Stimulated activated CD8-positive, alpha-beta memory T cell treated with anti-CD3 and anti-CD28 coated beads, Interleukin-4, amount 100 ng/mL, for 48 hours (primary cell): ENCODE measurements at regions not wholly inside any gene's neighbourhood (a gene's known extent, or its start where the extent isn't known, plus 50 kb on each side); places are given as distances from the start of the nearest gene placed in this dataset.
"Not testable (repeated sequence)": the region's sequence is repeated elsewhere in the genome, so short reads cannot be mapped to it uniquely, and the experiment has no call there.

Experiments used
- DNase-seq: peaks from one replicate; pipeline ENCODE4 v3.0.0-alpha.2; 2020

DNA sequence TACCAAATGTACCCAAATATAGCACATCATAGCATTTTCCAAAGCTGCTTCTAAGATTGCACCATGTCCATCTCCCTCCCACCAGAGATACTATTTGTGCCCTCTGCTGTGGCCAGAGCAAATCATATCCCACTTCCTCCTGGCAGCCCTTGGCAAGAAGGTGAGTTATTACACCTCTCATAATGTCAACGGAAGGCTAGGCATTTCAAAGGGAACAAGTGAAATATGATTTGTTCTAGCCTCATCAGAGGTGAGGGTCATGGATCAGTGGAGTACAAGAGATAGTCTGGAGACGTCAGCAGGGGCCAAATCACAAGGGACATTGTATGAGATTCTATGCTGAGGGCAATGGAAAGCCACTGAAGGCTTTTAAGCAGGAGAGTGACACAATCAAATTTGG is 90.2 kb upstream of the BCAR3 start:
- no peak for DNase-seq

DNA sequence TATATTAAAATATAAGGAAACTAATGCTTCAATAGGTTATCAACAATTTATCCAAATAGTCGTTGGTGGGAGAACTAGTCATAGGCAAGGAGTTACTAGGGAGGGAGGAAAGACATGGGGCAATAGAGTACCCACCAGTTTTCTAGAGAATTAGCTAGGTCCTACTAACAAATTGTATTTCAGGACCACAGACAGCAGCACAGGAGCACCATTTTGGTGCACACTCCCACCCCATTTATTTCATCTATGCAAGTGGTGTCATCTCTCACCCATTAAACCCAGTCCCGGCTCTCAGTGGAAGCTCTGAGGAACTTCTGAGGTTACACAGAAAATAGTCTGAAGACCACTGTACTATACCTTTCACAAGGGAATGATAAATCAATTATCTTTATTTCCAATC is 89.0 kb upstream of the BCAR3 start:
- no peak for DNase-seq

DNA sequence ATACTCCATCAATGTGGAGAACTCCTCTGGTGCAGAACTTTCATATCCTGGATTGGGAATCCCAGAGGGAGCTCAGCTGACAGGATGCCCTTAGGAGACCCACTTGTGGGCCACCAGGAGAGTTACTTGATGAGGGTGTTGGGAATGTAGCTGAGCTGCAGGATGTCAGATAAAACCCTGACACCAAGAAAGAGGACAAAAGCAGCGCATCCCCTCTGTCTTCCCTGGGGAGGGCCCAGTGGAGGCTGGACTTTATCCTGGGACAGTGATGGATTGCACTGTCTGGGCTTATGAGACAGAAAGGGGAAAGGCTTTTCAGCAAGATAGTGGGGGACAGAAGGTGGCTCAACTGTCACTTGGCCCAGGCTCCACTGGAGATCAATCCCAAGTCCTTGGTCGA is 88.1 kb upstream of the BCAR3 start:
- no peak for DNase-seq

DNA sequence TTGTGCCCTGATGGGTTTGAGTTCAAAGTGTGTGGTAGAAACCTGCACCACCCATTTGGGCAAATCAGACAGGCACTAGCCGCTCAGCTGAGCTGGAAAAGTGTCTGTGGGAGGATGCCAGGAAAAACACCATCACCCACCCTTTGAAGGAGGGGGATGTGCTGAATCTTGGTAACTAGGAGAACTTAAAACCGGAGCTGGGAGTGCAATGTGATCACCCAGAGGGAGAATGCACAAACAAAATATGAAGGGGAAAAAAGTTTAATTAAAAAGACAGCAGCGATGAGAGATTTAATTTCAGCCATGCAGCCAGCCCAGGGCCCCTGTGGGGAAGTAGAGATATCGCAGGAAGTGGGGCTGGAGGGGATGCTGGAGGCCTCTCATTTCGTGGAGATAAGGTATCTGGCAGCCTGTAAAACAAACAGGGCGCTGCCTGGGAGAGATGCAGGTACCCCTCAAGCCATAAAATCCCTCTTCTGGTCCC is 86.8 kb upstream of the BCAR3 start:
- no peak for DNase-seq

DNA sequence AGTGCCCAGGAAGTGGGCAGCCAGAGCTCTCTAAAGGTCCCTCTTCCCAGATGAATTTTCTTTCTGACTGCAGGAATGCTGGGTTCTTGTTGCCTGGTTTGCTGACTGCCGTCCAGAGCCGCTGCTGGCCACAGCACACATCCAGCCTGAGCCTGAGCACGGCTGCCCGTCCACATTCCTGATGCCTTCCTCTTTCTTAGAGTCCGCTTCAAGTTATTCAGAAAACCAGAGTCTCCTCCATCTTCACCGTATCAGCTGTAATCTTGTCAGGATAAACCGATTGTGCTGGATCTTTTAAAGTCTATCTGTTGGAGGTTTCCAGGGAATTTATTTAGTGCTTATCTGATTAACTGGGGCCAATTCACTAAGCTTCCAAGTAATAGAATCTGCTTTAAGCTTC is 84.8 kb upstream of the BCAR3 start:
- DNase-seq: no peak

DNA sequence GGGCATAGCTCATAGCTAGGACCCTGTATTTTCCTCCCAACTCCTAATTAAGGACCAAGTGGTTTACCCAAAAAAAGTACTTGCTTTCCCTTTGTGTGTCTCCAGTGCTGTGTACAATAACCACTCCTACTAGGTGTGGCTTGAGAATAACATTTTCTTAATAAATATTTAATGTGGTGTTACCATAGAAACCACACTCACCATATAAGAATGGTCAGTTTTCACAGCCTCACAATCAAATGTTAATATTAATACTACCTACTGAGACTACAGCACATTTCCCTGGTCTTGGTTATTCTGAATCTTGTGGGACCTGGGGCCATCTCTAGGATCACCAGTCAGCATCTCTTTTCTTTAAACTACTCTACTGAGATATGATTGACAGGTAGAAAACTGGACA is 83.5 kb upstream of the BCAR3 start:
- DNase-seq: no peak

DNA sequence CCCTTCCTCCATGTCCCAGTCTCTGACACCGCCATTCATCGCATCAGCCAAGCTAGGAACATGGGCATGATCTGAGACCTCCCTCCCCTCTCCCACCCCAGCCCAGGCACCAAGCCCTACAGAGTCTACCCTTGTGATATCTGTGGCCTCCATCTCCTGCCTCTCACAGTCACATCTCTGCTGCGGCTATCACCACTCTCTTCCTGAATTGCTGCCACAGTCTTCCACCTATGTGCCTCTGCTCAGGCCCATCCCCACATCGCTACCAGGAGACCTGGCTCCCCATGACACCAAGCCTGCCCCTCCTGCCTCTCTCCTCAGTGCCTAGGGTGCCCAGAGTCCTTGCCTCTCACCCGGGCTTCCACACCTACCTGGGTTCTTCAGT is 82.7 kb upstream of the BCAR3 start:
- no peak for DNase-seq

DNA sequence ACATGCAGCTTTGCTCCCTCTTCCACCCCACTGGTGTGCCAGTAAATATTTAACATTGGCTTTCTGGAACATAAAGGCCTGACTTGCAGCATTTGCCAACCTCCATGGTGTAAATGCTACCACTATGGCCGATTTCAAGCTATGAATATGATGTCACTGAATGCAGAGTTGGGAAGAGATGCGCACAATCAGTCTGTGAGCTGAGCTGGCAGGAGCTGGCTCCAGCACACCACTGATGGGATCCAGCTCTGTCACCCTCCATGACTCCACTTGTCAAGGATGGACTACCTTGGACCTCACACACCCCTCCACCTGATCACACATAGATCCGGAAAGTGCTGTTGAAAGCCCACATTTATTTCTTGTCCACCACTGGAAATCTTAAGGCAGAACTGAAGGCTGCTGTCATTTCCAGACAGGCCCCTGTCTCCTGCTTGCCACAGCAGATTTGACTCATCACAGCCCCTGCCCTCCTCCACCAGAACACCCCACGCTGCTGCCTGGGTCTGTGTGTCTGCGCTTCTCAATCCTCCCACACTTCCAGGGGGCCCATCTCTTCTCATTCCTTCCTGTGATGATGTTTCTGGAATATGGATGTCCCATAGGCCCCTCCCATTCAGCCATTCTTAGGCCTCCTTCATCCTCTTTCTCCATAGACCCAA is 82.2 kb upstream of the BCAR3 start:
- no peak for DNase-seq

DNA sequence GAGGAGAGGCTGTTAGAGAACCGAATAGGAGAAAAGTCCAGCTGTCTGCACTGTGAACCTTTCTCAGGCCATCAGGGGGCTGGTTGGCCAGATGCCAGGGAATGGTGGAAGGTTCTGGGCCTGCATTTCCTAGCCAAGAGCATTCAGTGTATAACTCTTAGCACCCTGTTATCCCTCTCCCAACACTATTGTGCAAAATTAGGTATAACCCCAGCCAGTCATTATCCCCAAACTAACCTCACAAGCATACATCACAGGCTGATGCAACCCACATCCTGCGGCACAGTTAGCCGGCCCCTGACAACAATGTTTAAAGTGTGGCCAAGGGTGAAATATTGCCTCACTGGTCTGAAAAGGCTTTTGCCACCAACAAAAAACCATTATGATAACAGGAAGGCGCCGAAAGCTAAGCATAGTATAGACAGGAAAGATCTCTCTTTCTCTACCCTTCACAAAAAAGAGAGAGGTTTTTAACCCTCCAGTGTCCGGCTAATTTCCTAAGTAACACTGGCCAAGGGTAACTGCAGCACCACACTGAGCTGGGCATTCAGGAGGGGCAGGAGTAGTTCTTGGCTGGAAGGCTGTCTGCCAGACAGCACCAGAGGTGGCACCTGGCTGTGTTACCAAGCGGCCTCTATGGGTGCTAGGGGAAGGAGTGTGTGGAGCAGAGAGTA is 77.3 kb upstream of the BCAR3 start:
- peak; percentile 43 for DNase-seq

DNA sequence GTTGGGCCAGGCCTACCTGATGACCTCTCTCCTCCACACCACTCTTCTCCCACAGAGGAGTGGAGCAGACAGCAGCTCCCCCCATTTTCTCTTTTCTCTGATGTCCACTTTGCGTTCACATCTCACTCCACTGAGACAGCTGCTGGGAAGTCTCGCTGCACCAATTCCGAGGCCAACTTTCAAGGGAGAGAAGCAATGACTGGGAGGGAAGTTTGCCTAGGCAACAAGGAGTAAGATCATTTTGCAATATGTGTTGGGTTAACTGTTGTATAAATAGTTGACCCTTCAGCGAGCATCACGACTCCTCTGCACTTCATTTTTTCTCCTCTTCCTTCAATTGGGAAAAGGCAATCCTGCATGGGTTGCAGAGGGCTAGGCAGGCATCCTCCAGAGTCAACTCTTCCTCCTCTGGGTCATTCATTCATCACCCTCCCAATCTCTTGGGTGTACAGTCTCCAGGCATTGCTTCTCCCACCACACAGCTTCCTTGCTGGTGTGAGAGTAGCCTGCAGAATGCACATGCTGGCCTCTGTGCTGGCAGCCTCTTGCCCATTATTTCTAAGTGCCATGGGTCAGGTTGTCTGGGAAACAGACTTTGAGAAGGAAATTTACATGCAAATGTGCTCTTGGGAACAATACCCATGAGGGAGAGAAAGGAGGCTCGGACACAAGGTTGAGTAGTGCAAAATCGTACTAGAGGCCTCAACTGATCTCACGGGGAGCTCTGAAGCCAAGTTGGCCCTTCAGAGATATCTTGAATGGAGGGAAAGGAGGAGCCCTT is 75.8 kb upstream of the BCAR3 start:
- no peak for DNase-seq

DNA sequence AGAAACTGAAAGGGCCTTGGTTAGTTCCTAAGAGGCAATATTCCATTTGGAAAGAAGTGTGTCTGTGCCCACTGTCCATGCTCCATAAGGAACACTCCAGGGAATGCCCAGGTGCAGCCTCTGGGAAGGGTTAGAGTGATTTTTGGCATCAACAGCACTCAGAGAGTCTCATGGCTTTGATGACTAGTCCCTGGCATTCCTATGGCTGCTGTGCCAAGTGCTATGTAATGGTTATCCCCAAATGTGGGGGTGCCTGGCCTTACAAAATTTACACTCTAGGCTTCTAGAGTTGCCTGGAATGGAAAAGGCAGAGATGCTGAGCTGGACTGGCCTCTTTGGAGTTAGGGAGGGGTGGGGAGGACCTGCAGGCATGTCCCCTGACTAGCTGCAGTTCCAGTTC is 75.0 kb upstream of the BCAR3 start:
- DNase-seq: no peak

DNA sequence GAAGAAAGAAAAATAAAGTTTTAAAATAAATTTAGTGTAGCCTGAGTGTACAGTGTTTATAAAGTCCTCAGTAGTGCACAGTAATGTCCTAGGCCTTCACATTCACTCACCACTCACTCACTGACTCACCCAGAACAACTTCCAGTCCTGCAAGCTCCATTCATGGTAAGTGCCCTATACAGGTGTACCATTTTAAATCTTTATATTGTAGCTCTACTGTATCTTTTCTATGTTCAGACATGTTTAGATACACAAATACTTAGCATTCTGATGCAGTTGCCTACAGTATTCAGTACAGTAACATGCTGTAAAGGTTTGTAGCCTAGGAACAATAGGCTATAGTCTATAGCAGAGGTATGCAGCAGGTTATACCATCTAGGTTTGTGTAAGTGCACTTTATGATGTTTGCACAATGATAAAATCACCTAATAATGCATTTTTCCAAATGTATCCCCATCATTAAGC is 73.6 kb upstream of the BCAR3 start:
- not testable (repeated sequence) for DNase-seq

DNA sequence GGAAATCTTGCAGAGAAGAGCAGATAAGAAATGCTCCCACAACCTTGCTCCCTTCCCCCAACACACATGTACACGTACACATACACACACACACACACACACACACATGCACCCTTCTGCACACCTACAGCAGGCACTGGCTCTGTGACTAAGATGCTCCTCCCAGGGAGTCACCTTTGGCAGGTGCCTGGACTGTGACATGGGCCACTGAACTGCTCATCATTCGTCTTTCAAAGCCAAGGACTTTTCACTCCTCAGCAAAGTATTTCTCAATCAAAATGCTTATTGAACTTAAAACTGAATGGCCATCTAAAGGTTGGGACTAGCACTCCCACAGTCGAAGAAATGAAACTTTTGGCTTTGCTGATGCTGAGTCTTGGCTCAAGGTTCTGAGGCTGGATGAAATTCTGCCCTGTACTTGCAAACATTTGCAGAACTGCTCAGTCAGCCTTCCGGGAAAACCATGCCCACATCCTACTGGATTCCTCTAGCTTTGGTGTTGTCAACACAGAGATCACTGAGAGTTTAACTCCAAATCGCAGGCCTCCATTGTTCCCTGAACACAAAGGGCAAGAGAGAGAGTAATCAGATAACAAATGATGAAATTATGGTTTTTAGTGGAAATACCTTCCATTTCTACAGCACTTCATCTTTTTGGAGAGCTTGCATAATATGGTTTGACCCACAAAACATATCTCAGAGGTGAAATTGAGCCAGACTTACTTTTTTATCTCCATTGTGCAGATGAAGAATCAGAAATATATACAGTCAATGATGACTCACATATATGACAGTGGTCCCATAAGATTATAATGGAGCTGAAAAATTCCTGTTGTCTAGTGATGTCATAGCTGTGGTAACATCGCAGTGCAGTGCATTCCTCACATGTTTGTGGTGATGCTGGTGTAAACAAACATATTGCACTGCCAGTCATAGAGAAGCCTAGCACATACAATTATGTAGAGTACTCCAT is 72.4 kb upstream of the BCAR3 start:
- DNase-seq: no peak

DNA sequence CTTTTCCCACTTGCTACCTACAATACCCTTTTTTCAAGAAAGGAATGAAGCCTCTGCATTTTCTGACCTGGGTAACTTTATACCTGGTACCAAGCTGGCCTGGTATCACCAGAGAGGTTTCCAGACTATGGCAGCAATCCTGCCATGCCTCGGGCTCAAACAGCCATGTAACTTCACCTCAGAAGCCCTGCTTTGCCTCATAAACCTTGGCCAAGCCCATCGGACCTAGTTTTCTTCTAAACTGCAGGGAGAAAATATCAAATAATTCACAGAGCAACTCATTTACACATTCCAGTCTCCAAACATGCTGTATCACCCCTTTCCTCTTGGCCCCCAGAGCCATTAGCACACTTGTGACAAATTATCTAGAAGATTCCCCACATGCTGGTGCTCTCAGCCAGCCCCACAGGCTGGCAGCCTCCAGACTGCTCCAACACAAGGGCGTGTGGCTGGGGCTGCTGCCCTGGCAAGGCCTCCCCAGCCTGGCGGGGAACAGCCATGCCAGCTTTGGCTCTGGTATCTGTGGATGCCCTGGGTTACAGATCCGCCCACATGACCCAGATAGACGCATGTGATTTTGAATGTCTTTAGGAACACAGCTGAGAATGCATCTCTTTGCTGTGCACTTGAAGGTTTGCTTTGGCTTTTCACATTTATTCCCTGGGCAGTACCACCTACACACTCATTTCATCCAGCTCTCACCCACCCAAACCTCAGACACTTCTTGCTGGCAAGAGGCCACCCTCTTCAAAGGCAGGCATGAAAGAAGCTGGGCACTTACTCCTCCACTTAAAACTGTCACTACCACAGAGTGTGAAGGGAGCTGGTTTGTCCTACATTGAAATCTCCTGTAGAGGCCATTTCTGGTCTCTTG is 70.0 kb upstream of the BCAR3 start:
- DNase-seq: no peak

DNA sequence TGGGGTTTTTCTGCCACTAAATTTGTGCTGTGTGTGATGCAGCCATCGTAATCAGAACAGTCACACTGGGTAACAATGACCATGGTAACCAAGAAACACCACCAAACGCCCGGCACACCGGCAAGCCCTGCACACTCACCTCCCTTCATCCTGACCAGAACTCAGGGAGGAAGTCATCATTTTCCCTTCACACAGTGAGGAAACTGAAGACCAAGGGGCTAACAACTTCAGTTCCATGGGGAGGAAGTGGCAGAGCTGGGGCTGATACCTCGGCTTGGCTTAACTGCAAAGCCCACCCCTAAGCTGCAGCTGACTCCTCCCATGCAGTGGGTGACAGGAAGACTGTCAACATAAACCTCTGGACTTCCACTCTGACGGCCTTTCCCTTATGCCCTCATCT is 69.3 kb upstream of the BCAR3 start:
- DNase-seq: no peak

DNA sequence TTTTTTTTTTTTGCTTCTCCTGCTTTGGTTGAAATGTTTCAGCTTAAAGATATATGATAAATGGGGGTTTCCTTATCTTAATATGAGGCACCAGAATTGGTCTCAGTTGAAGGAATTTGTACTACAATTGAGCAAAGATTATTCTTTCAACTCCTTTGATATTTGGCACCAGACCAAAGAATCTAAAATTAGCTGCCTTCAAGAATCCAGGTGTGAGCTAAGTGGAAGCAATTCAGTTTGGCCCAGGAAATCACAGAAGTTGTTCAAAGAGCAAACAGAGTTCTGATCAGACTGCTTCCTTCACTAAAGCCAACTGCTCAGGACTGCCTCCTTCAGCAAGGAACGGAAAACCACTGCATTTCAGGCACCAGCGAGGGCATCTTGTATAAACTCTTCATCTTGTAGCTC is 68.3 kb upstream of the BCAR3 start:
- no peak for DNase-seq

DNA sequence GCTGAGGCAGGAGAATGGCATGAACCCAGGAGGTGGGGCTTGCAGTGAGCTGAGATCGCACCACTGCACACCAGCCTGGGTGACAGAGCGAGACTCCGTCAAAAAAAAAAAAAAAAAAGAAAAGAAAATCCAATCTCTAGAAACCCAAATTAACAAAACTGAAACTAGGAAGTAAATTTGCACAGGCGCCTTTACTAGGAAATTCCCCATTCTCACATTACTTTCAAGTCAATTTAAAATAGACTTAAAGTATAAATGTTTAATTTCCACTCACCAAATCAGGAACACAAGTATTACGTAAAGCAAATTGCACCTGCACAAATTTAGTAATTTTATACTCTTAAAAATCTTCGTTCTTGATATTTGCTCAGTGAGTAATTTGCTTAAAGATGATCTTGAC is 67.8 kb upstream of the BCAR3 start:
- DNase-seq: no peak

DNA sequence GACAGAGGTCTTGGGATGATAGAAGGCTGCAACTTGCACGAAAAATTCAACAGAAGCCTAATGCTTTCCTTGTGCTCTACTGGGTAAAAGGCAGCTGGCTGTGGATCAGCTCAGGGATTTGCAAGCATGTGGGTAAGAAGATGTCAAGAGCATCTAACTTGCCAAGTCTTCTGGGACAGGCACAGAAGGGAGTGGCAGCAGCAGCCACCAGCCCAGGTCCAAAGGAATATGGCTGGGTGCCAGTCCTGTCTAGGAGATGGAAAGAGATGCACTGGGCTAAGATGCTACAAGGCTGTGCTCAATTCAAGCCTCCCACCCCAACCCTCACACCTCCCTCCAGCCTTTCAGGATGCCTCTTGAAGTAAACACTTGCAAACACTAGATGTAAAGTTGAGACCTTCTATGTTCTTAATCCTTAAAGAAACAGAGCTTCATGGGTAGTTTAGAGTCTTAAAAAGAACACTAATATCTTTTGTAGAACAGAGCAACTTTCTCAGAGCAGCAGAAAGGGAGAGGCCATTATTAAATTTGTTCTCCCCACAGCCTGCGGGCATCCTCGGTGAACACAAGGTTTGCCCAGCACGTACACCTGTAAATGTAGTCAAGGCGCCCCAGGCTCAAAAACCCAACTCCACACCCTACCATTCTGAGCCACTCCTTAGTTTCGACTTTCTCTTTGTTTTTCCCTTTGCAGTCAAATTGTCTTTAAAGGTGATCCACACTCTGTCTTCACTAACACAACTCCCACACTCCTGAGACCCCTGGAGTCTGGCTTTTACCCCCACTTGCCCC is 64.6 kb upstream of the BCAR3 start:
- no peak for DNase-seq

DNA sequence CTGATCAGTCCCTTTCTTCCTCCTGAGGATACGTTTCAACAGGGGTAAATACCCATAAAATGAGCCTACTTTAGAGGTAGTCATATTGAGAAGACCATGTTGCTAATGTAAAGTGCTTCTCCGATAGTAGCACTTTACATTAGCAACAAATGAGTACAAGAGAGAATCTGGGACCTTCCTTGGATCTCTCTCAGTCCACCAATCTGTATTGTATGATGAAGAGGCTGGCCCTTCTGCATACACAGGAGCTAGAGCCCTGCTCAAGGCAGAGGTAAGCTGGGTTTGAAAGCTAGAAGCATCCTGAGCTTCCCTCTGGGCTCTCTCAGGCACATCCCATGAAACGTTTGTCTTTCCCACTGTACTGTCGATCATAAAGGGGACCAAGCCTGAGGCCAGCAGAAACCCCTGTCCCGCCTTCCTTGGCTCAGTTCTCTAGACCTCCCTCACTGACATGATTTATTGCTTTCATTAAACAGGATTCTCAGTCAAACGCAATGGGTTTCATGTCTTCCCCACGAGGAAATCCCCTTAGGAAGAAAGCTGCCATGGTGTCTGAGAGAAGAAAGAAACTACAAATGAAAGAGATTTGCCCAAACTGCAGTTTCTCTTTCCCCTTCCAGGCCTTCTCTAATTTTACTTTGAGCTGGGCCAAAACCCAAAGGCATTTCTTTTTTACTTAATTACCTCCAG is 62.8 kb upstream of the BCAR3 start:
- no peak for DNase-seq

DNA sequence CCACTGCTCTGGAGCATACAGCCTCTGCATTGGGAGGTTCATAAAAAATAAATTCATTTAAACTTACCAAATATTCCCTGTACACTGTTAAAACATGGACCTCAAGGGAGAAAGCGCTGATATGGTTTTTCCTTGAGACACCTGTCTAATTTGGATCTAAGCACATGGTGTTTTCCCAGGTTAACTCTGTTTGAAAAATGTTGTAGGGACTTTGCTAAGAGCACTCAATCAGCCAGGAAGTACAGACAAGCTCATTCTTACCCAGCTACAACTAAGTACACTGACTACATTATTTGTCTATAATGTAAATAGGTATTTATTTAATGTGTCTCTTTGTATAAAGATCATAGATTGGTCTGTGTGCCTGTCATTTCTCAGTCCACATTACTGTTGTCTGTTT is 61.8 kb upstream of the BCAR3 start:
- no peak for DNase-seq
